Cardiac fibroblast (primary cell): ENCODE measurements at regions not wholly inside any gene's neighbourhood (a gene's known extent, or its start where the extent isn't known, plus 50 kb on each side); places are given as distances from the start of the nearest gene placed in this dataset.

Experiments
- DNase-seq, 2 donors: peaks; one replicate each; pipeline versions ENCODE4 v3.0.0 to v3.0.0-alpha.2; 2010; ENCODE audit warnings: low read depth in 2 of 2
- H3K4me3 ChIP-seq, 2 donors: replicated peaks in 1 of 2; 1 replicate in 1 of 2; 2 replicates in 1 of 2; pipeline ENCODE4 v1.5.1; 2011; ENCODE audit warnings: low read depth in 2 of 2, low read length in 2 of 2, mild to moderate bottlenecking in 2 of 2, moderate library complexity in 1 of 2
- CTCF ChIP-seq: IDR thresholded peaks from one replicate; pipeline ENCODE4 v1.5.1; 2011; ENCODE audit warnings: low read depth, mild to moderate bottlenecking, low read length, inconsistent platforms

GRCh38 chr4:26116057-26116456, 202.0 kb downstream of the SMIM20 start:
- no peak for DNase-seq
- no peak for TF ChIP-seq CTCF
- no peak overlapping the region for H3K4me3 ChIP-seq

GRCh38 chr4:26120098-26120825, 200.6 kb upstream of the RBPJ start:
- no peak overlapping the region for H3K4me3 ChIP-seq
- TF ChIP-seq CTCF, result no peak
- peak; percentile 6 to 52 for DNase-seq

- TF ChIP-seq CTCF, result no peak
- DNase-seq, result no peak
- H3K4me3 ChIP-seq, result no peak overlapping the region
Observed at GRCh38 chr4:26122690-26123089, 198.1 kb upstream of the RBPJ start.

GRCh38 chr4:26124753-26125321, 196.0 kb upstream of the RBPJ start:
- no peak overlapping the region for H3K4me3 ChIP-seq
- DNase-seq, result peak in 1 of 2 donors; percentile 32
- no peak for TF ChIP-seq CTCF

GRCh38 chr4:26126143-26126718, 194.6 kb upstream of the RBPJ start:
- H3K4me3 ChIP-seq, result no peak overlapping the region
- TF ChIP-seq CTCF, result no peak
- no peak for DNase-seq

- DNase-seq, result no peak
- no peak for TF ChIP-seq CTCF
- H3K4me3 ChIP-seq, result no peak overlapping the region
Observed at GRCh38 chr4:26126994-26127393, 193.8 kb upstream of the RBPJ start.
